MCF 10A (cell line): ENCODE measurements at regions not wholly inside any gene's neighbourhood (a gene's known extent, or its start where the extent isn't known, plus 50 kb on each side); places are given as distances from the start of the nearest gene placed in this dataset.

Experiments
- BruUV-seq: library from RNA; stranded (reverse); fragments of 400-500 nt; replicated peaks from 2 replicates; lab custom pipeline; 2021; lab: Mats Ljungman, UMichigan
- CTCF ChIA-PET: fragments of 300-600 bp; sonication (Branson Sonifier 250); formaldehyde crosslinking; extraction: SDS; loops from one replicate; lab custom pipeline; 2021; ENCODE audit warnings: antibody characterized with exemption, inconsistent platforms; lab: Yijun Ruan, JAX
- POLR2A ChIA-PET: fragments of 300-600, 350-650 bp; sonication (Branson Sonifier 250); formaldehyde crosslinking; extraction: SDS; loops from one replicate; lab custom pipeline; 2020; ENCODE audit warnings: antibody characterized with exemption, inconsistent platforms; lab: Yijun Ruan, JAX
- DNase-seq: peaks from one replicate; pipeline ENCODE4 v3.0.0-alpha.2; 2018; ENCODE audit not compliant: unreplicated experiment
- H3K27ac Mint-ChIP-seq: one replicate; pipeline ENCODE4 v1.8.0; 2022; ENCODE audit warnings: mild to moderate bottlenecking, low read depth, mixed read lengths; ENCODE audit not compliant: unreplicated experiment
- H3K27me3 Mint-ChIP-seq: one replicate; pipeline ENCODE4 v1.8.0; 2022; ENCODE audit warnings: mixed read lengths; ENCODE audit not compliant: insufficient read depth, unreplicated experiment
- H3K36me3 Mint-ChIP-seq: one replicate; pipeline ENCODE4 v1.8.0; 2022; ENCODE audit warnings: mild to moderate bottlenecking, moderate library complexity, mixed read lengths; ENCODE audit not compliant: insufficient read depth, unreplicated experiment
- H3K4me1 Mint-ChIP-seq: one replicate; pipeline ENCODE4 v1.8.0; 2022; ENCODE audit warnings: mixed read lengths; ENCODE audit not compliant: insufficient read depth, unreplicated experiment
- H3K4me3 Mint-ChIP-seq: one replicate; pipeline ENCODE4 v1.8.0; 2022; ENCODE audit warnings: mild to moderate bottlenecking, moderate library complexity, mixed read lengths; ENCODE audit not compliant: unreplicated experiment
- H3K9me3 Mint-ChIP-seq: one replicate; pipeline ENCODE4 v1.8.0; 2022; ENCODE audit warnings: mixed read lengths; ENCODE audit not compliant: unreplicated experiment
- intact Hi-C: fragments of 100-400 bp; cut with micrococcal nuclease; formaldehyde crosslinking; loops from 2 replicates; pipeline ENCODE4 v1.14.1; 2022
- TF ChIP-seq, protein P1 (sequence below): fragments of 200-600 bp; IDR thresholded peaks from one replicate; pipeline ENCODE4 v1.8.0; 2022; ENCODE audit warnings: antibody characterized with exemption, mild to moderate bottlenecking; ENCODE audit not compliant: unreplicated experiment

DNA sequence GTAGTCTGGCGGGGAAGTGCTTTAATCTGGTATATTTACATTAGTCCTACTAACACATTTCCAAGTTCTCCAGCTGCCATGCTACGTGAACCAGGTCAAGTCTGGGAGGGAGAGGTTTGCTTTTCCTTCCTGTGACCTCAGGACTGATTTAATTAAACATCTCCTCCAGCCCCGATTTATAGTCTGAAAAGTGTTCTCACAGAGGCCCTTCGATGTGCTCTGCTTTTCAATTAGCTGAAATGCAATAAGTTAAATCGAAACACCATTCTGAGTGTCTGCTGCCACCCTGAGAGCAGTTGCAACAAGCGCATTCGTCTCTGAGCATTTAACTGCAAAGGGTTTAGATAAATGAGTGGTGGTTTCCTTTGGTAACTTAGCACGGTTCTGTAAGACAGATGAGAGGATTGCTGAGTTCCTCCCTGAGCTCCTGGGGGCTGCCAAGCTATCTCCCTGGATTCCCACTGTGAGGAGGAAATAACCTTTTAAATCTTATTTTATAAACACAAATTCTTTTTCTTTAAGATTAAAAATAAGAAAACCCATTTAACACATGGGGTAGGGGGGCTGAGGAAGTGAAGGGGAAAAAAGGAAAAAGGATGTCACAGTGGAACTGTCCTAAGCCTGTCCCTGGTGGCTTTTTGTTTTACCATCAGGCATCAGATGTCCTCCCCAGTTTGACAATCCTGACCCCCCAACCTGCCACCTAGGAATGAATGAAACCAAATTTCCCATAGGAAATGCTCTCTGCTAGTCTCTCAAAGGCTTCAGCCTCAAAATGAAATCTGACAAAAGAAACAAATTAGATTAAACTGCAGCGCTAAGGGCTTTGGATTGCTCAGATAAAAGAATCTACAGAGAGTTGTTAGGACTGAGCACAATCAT is 56.5 kb upstream of the CREB1 start:
- no TSS peak for BruUV-seq
- peak; percentile 77 for DNase-seq
- ChIA-PET POLR2A (interaction anchor here (0.7 to 2.2 kb wide), 16 partner anchors 29 to 499 kb away, joined by 3 to 8 read pairs (median 4); partner anchors contain the start of gene KLF7), CTCF (interaction anchor here (0.6 to 6.9 kb wide), 61 partner anchors 9 to 1320 kb away, joined by 3 to 134 read pairs (median 4); partner anchors contain the start of gene KLF7)
- Mint-ChIP-seq H3K36me3 (no peaks in the 10 kb centered on the region), H3K4me3 (no peak overlapping the region), H3K27me3 (no peaks in the 10 kb centered on the region), H3K27ac (peak overlapping the region; percentile 39), H3K9me3 (no peaks in the 10 kb centered on the region), H3K4me1 (peaks cover 8% of the 10 kb centered on the region)
- intact Hi-C loops = loop anchor here (1.0 to 2.0 kb wide), 9 partner anchors 78 to 673 kb away; no protein-coding TSS in a partner anchor
- TF ChIP-seq, protein P1, sequence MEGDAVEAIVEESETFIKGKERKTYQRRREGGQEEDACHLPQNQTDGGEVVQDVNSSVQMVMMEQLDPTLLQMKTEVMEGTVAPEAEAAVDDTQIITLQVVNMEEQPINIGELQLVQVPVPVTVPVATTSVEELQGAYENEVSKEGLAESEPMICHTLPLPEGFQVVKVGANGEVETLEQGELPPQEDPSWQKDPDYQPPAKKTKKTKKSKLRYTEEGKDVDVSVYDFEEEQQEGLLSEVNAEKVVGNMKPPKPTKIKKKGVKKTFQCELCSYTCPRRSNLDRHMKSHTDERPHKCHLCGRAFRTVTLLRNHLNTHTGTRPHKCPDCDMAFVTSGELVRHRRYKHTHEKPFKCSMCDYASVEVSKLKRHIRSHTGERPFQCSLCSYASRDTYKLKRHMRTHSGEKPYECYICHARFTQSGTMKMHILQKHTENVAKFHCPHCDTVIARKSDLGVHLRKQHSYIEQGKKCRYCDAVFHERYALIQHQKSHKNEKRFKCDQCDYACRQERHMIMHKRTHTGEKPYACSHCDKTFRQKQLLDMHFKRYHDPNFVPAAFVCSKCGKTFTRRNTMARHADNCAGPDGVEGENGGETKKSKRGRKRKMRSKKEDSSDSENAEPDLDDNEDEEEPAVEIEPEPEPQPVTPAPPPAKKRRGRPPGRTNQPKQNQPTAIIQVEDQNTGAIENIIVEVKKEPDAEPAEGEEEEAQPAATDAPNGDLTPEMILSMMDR = peak; percentile 71

DNA sequence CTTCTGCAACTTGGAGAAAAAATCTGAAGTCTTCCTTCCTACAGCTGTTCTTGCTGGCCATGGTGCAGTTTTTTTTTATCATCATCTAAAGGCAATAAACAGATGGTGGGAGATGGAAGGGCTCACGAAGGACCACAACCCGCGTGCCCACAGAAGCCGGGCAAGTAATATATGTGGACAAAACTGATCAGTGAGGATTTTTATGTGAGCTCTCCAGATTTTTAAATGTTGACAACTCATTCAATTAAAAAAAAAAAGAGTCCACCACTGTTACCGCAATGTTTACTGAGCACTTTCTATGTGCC is 55.9 kb upstream of the CREB1 start:
- CTCF ChIA-PET = interaction anchor here (0.6 to 6.9 kb wide), 47 partner anchors 10 to 1321 kb away, joined by 3 to 134 read pairs (median 4); partner anchors contain the start of gene KLF7
- POLR2A ChIA-PET = interaction anchor here (0.7 to 1.9 kb wide), 6 partner anchors 139 to 493 kb away, joined by 3 to 6 read pairs (median 6); partner anchors contain the start of gene KLF7
- intact Hi-C loops = loop anchor here (1.0 to 2.0 kb wide), 9 partner anchors 79 to 674 kb away; no protein-coding TSS in a partner anchor

DNA sequence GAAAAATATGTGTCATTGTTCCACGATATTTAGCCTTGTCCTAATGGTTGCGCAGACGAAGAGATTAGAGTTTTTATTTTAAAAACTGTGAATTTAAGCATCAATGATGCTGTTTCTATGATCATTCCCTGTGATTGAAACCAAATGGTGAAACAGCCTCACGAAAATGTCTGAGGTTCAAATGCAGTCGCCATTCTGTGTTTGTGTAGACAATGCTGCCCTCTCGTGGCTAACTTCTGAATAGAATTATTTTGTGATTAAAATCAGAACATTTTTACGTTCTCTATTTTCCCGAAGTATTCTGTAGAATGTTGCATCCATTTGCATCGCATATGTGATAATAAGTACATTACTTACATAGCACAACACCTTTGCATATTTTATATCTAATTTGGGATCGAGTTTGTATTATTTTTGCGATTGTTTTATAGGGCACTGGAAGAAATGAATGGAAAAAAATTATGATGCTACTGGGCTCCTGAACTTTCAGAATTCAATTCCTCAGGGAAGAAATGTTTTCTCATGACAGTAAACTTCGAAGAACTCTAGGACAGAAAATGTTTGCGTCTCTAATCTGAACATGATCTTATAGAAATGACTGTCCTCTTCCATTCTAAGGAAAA is 54.8 kb upstream of the CREB1 start:
- Mint-ChIP-seq H3K27ac (no peak overlapping the region), H3K36me3 (no peaks in the 10 kb centered on the region), H3K9me3 (no peaks in the 10 kb centered on the region), H3K4me3 (no peak overlapping the region), H3K4me1 (peaks cover 6% of the 10 kb centered on the region), H3K27me3 (no peaks in the 10 kb centered on the region)
- DNase-seq = peak; percentile 71
- BruUV-seq = no TSS peak
- intact Hi-C loops = loop anchor here (1.0 kb wide), 1 partner anchor 782 kb away; no protein-coding TSS in a partner anchor
- TF ChIP-seq, protein P1 = peak; percentile 72
- ChIA-PET POLR2A (no interaction called here), CTCF (interaction anchor here (0.6 to 6.9 kb wide), 11 partner anchors 244 to 780 kb away, joined by 3 to 134 read pairs (median 5); partner anchors contain the start of gene KLF7)

More for the DNA sequence above, 55.9 kb upstream of the CREB1 start:
- Mint-ChIP-seq H3K4me3 (no peak overlapping the region), H3K9me3 (no peaks in the 10 kb centered on the region), H3K4me1 (peaks cover 6% of the 10 kb centered on the region), H3K27me3 (no peaks in the 10 kb centered on the region), H3K36me3 (no peaks in the 10 kb centered on the region), H3K27ac (no peak overlapping the region)
- no peak for DNase-seq
- TF ChIP-seq, protein P1 = no peak
- no TSS peak for BruUV-seq
